Retina (tissue), 1 donor: ENCODE measurements at regions not wholly inside any gene's neighbourhood (a gene's known extent, or its start where the extent isn't known, plus 50 kb on each side); places are given as distances from the start of the nearest gene placed in this dataset.
"Not testable (repeated sequence)": the region's sequence is repeated elsewhere in the genome, so short reads cannot be mapped to it uniquely, and the experiment has no call there.

Experiments
- DNase-seq: peaks from one replicate; pipeline ENCODE4 v3.0.0-alpha.2; 2016

GRCh38 chr2:52077159-52077558 lies 1045.2 kb upstream of the NRXN1 start:
- no peak for DNase-seq

GRCh38 chr2:52074130-52074719 lies 1042.3 kb upstream of the NRXN1 start:
- DNase-seq = no peak

- DNase-seq = no peak
These were observed 1041.0 kb upstream of the NRXN1 start for GRCh38 chr2:52072949-52073348.

- DNase-seq = no peak
These were observed 1038.7 kb upstream of the NRXN1 start for GRCh38 chr2:52070665-52071064.

GRCh38 chr2:52064234-52064633 lies 1032.3 kb upstream of the NRXN1 start:
- no peak for DNase-seq

- DNase-seq = no peak
These were observed 1022.9 kb upstream of the NRXN1 start for GRCh38 chr2:52054824-52055223.

GRCh38 chr2:52036853-52037252 lies 1004.9 kb upstream of the NRXN1 start:
- no peak for DNase-seq

GRCh38 chr2:52036024-52036423 lies 1004.1 kb upstream of the NRXN1 start:
- DNase-seq = no peak

- DNase-seq = no peak
These were observed 1003.5 kb upstream of the NRXN1 start for GRCh38 chr2:52035391-52035790.

- no peak for DNase-seq
These were observed 1002.8 kb upstream of the NRXN1 start for GRCh38 chr2:52034706-52035105.

- no peak for DNase-seq
These were observed 990.1 kb upstream of the NRXN1 start for GRCh38 chr2:52022006-52022405.

- no peak for DNase-seq
These were observed 985.8 kb upstream of the NRXN1 start for GRCh38 chr2:52017646-52018235.

GRCh38 chr2:52006821-52007366 lies 975.0 kb upstream of the NRXN1 start:
- DNase-seq = not testable (repeated sequence)

GRCh38 chr2:52000151-52000855 lies 968.4 kb upstream of the NRXN1 start:
- DNase-seq = no peak

GRCh38 chr2:51998890-51999289 lies 967.0 kb upstream of the NRXN1 start:
- no peak for DNase-seq

- no peak for DNase-seq
These were observed 965.6 kb upstream of the NRXN1 start for GRCh38 chr2:51997571-51997970.

- no peak for DNase-seq
These were observed 963.4 kb upstream of the NRXN1 start for GRCh38 chr2:51995293-51995692.

- no peak for DNase-seq
These were observed 962.3 kb upstream of the NRXN1 start for GRCh38 chr2:51994123-51994763.

- DNase-seq = no peak
These were observed 958.8 kb upstream of the NRXN1 start for GRCh38 chr2:51990684-51991083.

GRCh38 chr2:51986101-51986500 lies 954.2 kb upstream of the NRXN1 start:
- no peak for DNase-seq

GRCh38 chr2:51981783-51982182 lies 949.9 kb upstream of the NRXN1 start:
- DNase-seq = no peak

- no peak for DNase-seq
These were observed 944.7 kb upstream of the NRXN1 start for GRCh38 chr2:51976623-51977022.

- DNase-seq = no peak
These were observed 939.2 kb upstream of the NRXN1 start for GRCh38 chr2:51971136-51971535.

- DNase-seq = no peak
These were observed 937.4 kb upstream of the NRXN1 start for GRCh38 chr2:51969347-51969746.
